ENCODE measurements at regions not wholly inside any gene's neighbourhood (a gene's known extent, or its start where the extent isn't known, plus 50 kb on each side); places are given as distances from the start of the nearest gene placed in this dataset.

DNA sequence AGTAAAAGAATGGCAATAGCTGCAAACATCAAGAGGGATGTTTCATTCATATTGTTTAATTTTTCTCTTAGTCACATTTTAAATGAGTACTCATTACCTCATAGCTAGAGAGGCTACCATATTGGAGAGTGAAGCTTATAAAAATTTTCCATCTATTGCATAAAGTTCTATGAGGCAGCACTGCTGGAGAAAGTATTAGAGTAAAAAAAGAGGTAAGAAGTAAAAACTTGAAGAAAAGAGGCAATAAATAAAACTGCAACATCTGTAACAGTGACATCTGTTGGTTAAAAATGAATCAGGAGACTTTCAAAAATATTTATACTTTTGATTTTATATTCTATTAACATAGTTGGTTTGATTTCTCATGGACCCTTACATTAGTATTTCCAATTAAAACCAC, 284.5 kb upstream of the SEMA3D start:
- H3K9ac ChIP-seq (replicated peaks in 1 of 4; ENCODE audit: extremely low read depth in 1 of 4, low read depth in 3 of 4, low read length in 3 of 4) = no peak overlapping the region
- H3K79me2 ChIP-seq (ENCODE audit: control insufficient read depth in 1 of 2, insufficient read depth in 2 of 2, low read length in 2 of 2) = no peaks in the 10 kb centered on the region
- H3K27me3 ChIP-seq (replicated peaks in 1 of 4; ENCODE audit: control insufficient read depth in 3 of 4, extremely low read depth in 1 of 4, insufficient read depth in 3 of 4, low read length in 3 of 4) = no peaks in the 10 kb centered on the region
- no peak overlapping the region for H2BK120ac ChIP-seq (replicated peaks; ENCODE audit: low read depth, low read length)
- no peak for DNase-seq (ENCODE audit: low read depth in 1 of 2, low spot score in 2 of 2)
- H3K14ac ChIP-seq (ENCODE audit: insufficient read length) = no peak overlapping the region
- H3K4me1 ChIP-seq (replicated peaks in 1 of 4; ENCODE audit: control insufficient read depth in 3 of 4, insufficient read depth in 4 of 4, low read length in 3 of 4) = no peaks in the 10 kb centered on the region
- H2BK20ac ChIP-seq (ENCODE audit: low read length) = no peak overlapping the region
- no peak overlapping the region for H4K5ac ChIP-seq (ENCODE audit: insufficient read length, low read depth, low read length)
- no peaks in the 10 kb centered on the region for H3K36me3 ChIP-seq (ENCODE audit: control insufficient read depth in 2 of 4, insufficient read depth in 4 of 4, low read length in 3 of 4)
- H3K4me2 ChIP-seq (ENCODE audit: insufficient read depth in 1 of 2, low read depth in 2 of 2, low read length in 2 of 2) = no peak overlapping the region
- H3K23me2 ChIP-seq (ENCODE audit: low read depth, low read length) = no peaks in the 10 kb centered on the region
- H2AFZ ChIP-seq (ENCODE audit: low read length) = no peak overlapping the region
- TF ChIP-seq ASH2L (IDR thresholded peaks at IDR 0.05; ENCODE audit: low read length) = no peak
- TF ChIP-seq RAD21 (IDR thresholded peaks at IDR 0.05 in 1 of 2, conservative IDR thresholded peaks at IDR 0.05 in 1 of 2; ENCODE audit: low read depth in 2 of 2, low read length in 2 of 2) = no peak
- TF ChIP-seq CTBP2 (IDR thresholded peaks at IDR 0.05; ENCODE audit: borderline replicate concordance, insufficient read depth, insufficient read length, low read length) = no peak
- TF ChIP-seq JUND (IDR thresholded peaks at IDR 0.05; ENCODE audit: low read length) = no peak
- TF ChIP-seq, protein P1, sequence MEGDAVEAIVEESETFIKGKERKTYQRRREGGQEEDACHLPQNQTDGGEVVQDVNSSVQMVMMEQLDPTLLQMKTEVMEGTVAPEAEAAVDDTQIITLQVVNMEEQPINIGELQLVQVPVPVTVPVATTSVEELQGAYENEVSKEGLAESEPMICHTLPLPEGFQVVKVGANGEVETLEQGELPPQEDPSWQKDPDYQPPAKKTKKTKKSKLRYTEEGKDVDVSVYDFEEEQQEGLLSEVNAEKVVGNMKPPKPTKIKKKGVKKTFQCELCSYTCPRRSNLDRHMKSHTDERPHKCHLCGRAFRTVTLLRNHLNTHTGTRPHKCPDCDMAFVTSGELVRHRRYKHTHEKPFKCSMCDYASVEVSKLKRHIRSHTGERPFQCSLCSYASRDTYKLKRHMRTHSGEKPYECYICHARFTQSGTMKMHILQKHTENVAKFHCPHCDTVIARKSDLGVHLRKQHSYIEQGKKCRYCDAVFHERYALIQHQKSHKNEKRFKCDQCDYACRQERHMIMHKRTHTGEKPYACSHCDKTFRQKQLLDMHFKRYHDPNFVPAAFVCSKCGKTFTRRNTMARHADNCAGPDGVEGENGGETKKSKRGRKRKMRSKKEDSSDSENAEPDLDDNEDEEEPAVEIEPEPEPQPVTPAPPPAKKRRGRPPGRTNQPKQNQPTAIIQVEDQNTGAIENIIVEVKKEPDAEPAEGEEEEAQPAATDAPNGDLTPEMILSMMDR (IDR thresholded peaks at IDR 0.05; ENCODE audit: control extremely low read depth in 1 of 3, insufficient read depth in 1 of 3, low read depth in 1 of 3, low read length in 3 of 3) = no peak
- no peak overlapping the region for H4K8ac ChIP-seq (ENCODE audit: extremely low read depth, insufficient read depth, low read length)
- H4K91ac ChIP-seq (replicated peaks; ENCODE audit: insufficient read length, low read length) = no peak overlapping the region
- no peaks in the 10 kb centered on the region for H3K79me1 ChIP-seq (ENCODE audit: low read depth, low read length)
- no peak overlapping the region for H3K23ac ChIP-seq (ENCODE audit: insufficient read length)
- no peak overlapping the region for H2BK15ac ChIP-seq (ENCODE audit: low read length)
- CTCF ChIA-PET (ENCODE audit: partially characterized antibody) = no interaction called here
- H3K27ac ChIP-seq (ENCODE audit: low read depth, low read length) = no peak overlapping the region
- no peaks in the 10 kb centered on the region for H3K9me3 ChIP-seq (ENCODE audit: insufficient read depth in 2 of 2, low read depth in 1 of 2, low read length in 1 of 2)
- H4K20me1 ChIP-seq (replicated peaks in 1 of 2; ENCODE audit: control insufficient read depth in 1 of 2, insufficient read depth in 2 of 2, low read length in 2 of 2) = no peaks in the 10 kb centered on the region
- POLR2A ChIA-PET (ENCODE audit: partially characterized antibody) = no interaction called here
- no peak overlapping the region for H3K18ac ChIP-seq (ENCODE audit: extremely low read depth, low read length)
- H3K4me3 ChIP-seq (ENCODE audit: extremely low read depth in 1 of 4, insufficient read depth in 2 of 4, low read depth in 3 of 4, low read length in 4 of 4) = no peak overlapping the region
- H3K56ac ChIP-seq (replicated peaks; ENCODE audit: insufficient read length, low read depth, low read length) = no peak overlapping the region
- no peak for FAIRE-seq
- no peak overlapping the region for H2BK5ac ChIP-seq (ENCODE audit: low read depth, low read length)
- no peak overlapping the region for H3K4ac ChIP-seq (replicated peaks; ENCODE audit: insufficient read length, low read depth, low read length)
- no peak overlapping the region for H2AK5ac ChIP-seq (ENCODE audit: low read depth, low read length)
- no peak overlapping the region for H2BK12ac ChIP-seq (ENCODE audit: low read depth, low read length)

All from H1 (cell line).